HepG2 (cell line): ENCODE measurements at regions not wholly inside any gene's neighbourhood (a gene's known extent, or its start where the extent isn't known, plus 50 kb on each side); places are given as distances from the start of the nearest gene placed in this dataset.

ENCODE experiments used
- ATAC-seq: fragments of 200-7000 bp; cut with Tn5 transposase; 3 replicates; pipeline ENCODE4 v1.9.1; 2020; ENCODE audit warnings: mild to moderate bottlenecking, moderate library complexity
- BruUV-seq: library from RNA; stranded (reverse); fragments of 400-500 nt; replicated peaks from 2 replicates; lab custom pipeline; 2021; lab: Mats Ljungman, UMichigan
- CTCF ChIA-PET: fragments of 300-600 bp; formaldehyde crosslinking; extraction: SDS; loops from one replicate; lab custom pipeline; 2021; ENCODE audit warnings: low total read pairs, inconsistent platforms, low intra/inter-chr PET ratio; lab: Yijun Ruan, JAX
- POLR2A ChIA-PET: fragments of 350-600 bp; sonication (Branson Sonifier 250); formaldehyde crosslinking; loops from one replicate; lab custom pipeline; 2020; ENCODE audit warnings: antibody characterized with exemption, inconsistent platforms; lab: Yijun Ruan, JAX
- DNase-seq: peaks from one replicate; pipeline ENCODE4 v3.0.0-alpha.2; 2015; ENCODE audit warnings: low spot score
- FAIRE-seq: peaks from 3 replicates; lab custom pipeline; 2011; peaks lifted over from hg19 to GRCh38; lab: Jason Lieb, UNC
- H2AFZ ChIP-seq: one replicate; pipeline ENCODE4 v1.6.1; 2011; ENCODE audit warnings: low read length, inconsistent platforms
- H3K27ac ChIP-seq: fragments of 300-600 bp; 3 replicates; pipeline ENCODE4 v1.8.0; 2011; ENCODE audit warnings: mixed run types, mild to moderate bottlenecking, mixed read lengths, low read length, inconsistent platforms; ENCODE audit not compliant: insufficient read depth; ENCODE audit errors: extremely low read length
- H3K27me3 ChIP-seq, 2 experiments: fragments of 200-600 bp in 1 of 2; 2 replicates in 1 of 2; 3 replicates in 1 of 2; pipeline versions ENCODE4 v1.6.0 to v1.8.0; 2011; ENCODE audit warnings: low read length in 2 of 2, mild to moderate bottlenecking in 2 of 2, moderate library complexity in 2 of 2, inconsistent platforms in 1 of 2; ENCODE audit not compliant: insufficient read depth in 2 of 2, control insufficient read depth in 1 of 2
- H3K36me3 ChIP-seq, 2 experiments: fragments of 200-600 bp in 1 of 2; replicated peaks in 1 of 2; 2 replicates in 1 of 2; 3 replicates in 1 of 2; pipeline versions ENCODE4 v1.5.1 to v1.8.0; 2011; ENCODE audit warnings: low read length in 2 of 2, inconsistent platforms in 1 of 2; ENCODE audit not compliant: insufficient read depth in 2 of 2, control insufficient read depth in 1 of 2
- H3K4me1 ChIP-seq: 2 replicates; pipeline ENCODE4 v1.5.1; 2012; ENCODE audit warnings: low read length, inconsistent platforms; ENCODE audit not compliant: insufficient read depth
- H3K4me2 ChIP-seq: 2 replicates; pipeline ENCODE4 v1.6.0; 2011; ENCODE audit warnings: low read depth, low read length, inconsistent platforms
- H3K4me3 ChIP-seq, 3 experiments: fragments of 200-600 bp in 1 of 3; sonication (generic), shearing (Covaris generic) in 1 of 3; replicated peaks in 1 of 3; 2 replicates each; pipeline ENCODE4 v1.5.1; 2011 to 2016; ENCODE audit warnings: low read length in 3 of 3, inconsistent platforms in 2 of 3, low read depth in 2 of 3, mild to moderate bottlenecking in 2 of 3, control low read depth in 1 of 3, mixed read lengths in 1 of 3; ENCODE audit not compliant: insufficient read depth in 1 of 3
- H3K79me2 ChIP-seq: one replicate; pipeline ENCODE4 v1.6.1; 2011; ENCODE audit warnings: low read length, inconsistent platforms; ENCODE audit not compliant: insufficient read depth
- H3K9ac ChIP-seq: 2 replicates; pipeline ENCODE4 v1.6.0; 2011; ENCODE audit warnings: mild to moderate bottlenecking, low read depth, low read length, inconsistent platforms; ENCODE audit not compliant: insufficient read depth
- H3K9me3 ChIP-seq: 2 replicates; pipeline ENCODE4 v1.5.1; 2012; ENCODE audit warnings: mild to moderate bottlenecking, low read length
- H4K20me1 ChIP-seq: 2 replicates; pipeline ENCODE4 v1.6.0; 2011; ENCODE audit warnings: inconsistent platforms, mild to moderate bottlenecking, low read length, moderate library complexity; ENCODE audit not compliant: insufficient read depth
- CENPX ChIP-seq: sonication (generic); formaldehyde crosslinking; IDR thresholded peaks from 2 replicates; pipeline ENCODE4 v1.9.0; 2021; ENCODE audit warnings: mild to moderate bottlenecking, missing genetic modification reagents, moderate library complexity
- HHEX ChIP-seq: IDR thresholded peaks from 2 replicates; pipeline ENCODE4 v1.6.1; 2016; ENCODE audit warnings: control low read depth
- NFATC3 ChIP-seq: sonication (generic); formaldehyde crosslinking; IDR thresholded peaks from 2 replicates; pipeline ENCODE4 v1.5.1; 2020; ENCODE audit warnings: mild to moderate bottlenecking, missing genetic modification reagents
- NR2C2 ChIP-seq: sonication (generic); formaldehyde crosslinking; IDR thresholded peaks from 2 replicates; pipeline ENCODE4 v1.4.0; 2020; ENCODE audit warnings: missing genetic modification reagents, mild to moderate bottlenecking, moderate library complexity, borderline replicate concordance
- ZNF569 ChIP-seq: sonication (generic); formaldehyde crosslinking; IDR thresholded peaks from 2 replicates; pipeline ENCODE4 v1.5.0; 2020; ENCODE audit warnings: mild to moderate bottlenecking, missing genetic modification reagents, moderate library complexity, borderline replicate concordance
- ZNF766 ChIP-seq: sonication (generic); formaldehyde crosslinking; IDR thresholded peaks from 2 replicates; pipeline ENCODE4 v1.5.0; 2020; ENCODE audit warnings: missing genetic modification reagents, borderline replicate concordance
- ZNF816 ChIP-seq: sonication (generic); formaldehyde crosslinking; IDR thresholded peaks from 2 replicates; pipeline ENCODE4 v1.8.0; 2022; ENCODE audit warnings: missing genetic modification reagents, mild to moderate bottlenecking, borderline replicate concordance
- in situ Hi-C: cut with HindIII; loops from 2 replicates; pipeline ENCODE4 v1.10.0; 2017; ENCODE audit warnings: low pct_unique_long_range_greater_than_20kb; ENCODE audit not compliant: extremely low pct_ligation_motif_present
- intact Hi-C: fragments of 100-400 bp; cut with micrococcal nuclease; formaldehyde crosslinking; loops from one replicate; pipeline ENCODE4 v1.10.0; 2022; ENCODE audit not compliant: unreplicated experiment
- TF ChIP-seq, protein P1 (sequence below): sonication (generic); formaldehyde crosslinking; IDR thresholded peaks from 2 replicates; pipeline ENCODE4 v1.8.1; 2023; ENCODE audit warnings: missing genetic modification reagents, mild to moderate bottlenecking, borderline replicate concordance
- TF ChIP-seq, protein P2 (sequence below): sonication (generic); formaldehyde crosslinking; IDR thresholded peaks from 2 replicates; pipeline ENCODE4 v1.5.0; 2020; ENCODE audit warnings: mild to moderate bottlenecking, missing genetic modification reagents

DNA sequence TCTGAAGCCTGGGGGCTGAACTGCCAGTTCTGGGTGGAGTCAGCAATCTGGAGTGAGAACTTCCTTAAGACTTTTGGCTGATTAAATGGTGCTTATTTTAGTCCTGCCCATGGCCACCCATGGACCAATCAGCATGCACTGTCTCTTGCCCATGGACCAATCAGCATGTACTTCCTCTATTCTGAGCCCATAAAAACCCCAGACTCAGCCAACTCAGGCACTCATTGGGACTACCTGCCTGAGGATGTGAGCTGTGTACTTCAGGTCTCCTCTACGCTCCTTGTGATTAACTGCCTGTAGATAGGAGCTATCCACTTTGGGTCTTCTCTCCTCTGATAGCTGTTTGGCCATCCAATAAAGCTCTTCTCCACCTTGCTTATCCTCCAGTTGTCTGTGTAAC lies 342.3 kb upstream of the CCDC179 start (continued):
- no peak for TF ChIP-seq CENPX (CRISPR knock-in tag)

DNA sequence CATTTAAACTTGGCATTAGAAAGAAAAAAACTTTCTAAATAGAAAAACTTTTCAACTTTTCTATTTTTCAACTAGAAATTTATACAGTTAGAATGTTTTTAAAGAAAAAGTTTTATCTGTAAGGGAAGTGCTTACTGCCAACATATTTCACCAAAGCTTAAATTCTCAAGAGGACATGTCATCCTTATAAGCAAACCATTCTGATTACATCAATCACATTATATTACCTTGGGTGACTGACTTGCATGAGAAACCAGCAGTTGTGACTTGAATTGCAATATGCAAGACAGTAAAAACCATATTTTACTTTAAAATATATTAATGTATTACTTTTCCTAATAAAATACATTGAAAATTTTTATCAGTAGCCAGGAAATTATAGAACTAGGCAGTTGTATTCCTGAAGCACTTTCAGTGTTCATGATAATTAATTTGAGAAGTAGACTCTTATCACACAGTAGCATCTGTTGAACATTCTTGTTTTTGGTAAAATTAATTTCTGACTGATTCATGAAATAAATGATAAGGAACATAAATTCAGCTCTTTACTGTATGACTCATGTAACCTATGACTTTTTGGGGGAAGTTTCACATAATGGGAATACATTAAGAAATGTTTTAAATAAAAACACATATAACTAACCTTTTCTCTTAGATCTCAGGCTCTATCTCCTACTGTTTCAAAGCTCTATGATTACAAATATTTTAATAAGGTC lies 345.0 kb upstream of the CCDC179 start:
- ATAC-seq = no peak
- Histone ChIP-seq H3K4me1 (no peaks in the 10 kb centered on the region), H3K9me3 (peaks cover 15% of the 10 kb centered on the region; the same call in 1 of the 2 replicates), H3K27ac (no peak overlapping the region), H3K27me3 (no peaks in the 10 kb centered on the region), H3K9ac (no peak overlapping the region), H2AFZ (no peak overlapping the region), H4K20me1 (no peaks in the 10 kb centered on the region), H3K36me3 (no peaks in the 10 kb centered on the region), H3K4me3 (no peak overlapping the region), H3K4me2 (no peak overlapping the region), H3K79me2 (no peaks in the 10 kb centered on the region)
- in situ Hi-C loops (no loop called here), intact Hi-C loops (no loop called here)
- POLR2A ChIA-PET = no interaction called here
- DNase-seq = no peak
- TF ChIP-seq ZNF569 (CRISPR knock-in tag) (no peak), ZNF766 (CRISPR knock-in tag) (no peak), HHEX (CRISPR knock-in tag) (no peak), NFATC3 (CRISPR knock-in tag) (no peak), ZNF816 (CRISPR knock-in tag) (no peak), NR2C2 (no peak)
- TF ChIP-seq, protein P1, sequence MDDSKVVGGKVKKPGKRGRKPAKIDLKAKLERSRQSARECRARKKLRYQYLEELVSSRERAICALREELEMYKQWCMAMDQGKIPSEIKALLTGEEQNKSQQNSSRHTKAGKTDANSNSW (CRISPR knock-in tag) = no peak
- TF ChIP-seq, protein P2, sequence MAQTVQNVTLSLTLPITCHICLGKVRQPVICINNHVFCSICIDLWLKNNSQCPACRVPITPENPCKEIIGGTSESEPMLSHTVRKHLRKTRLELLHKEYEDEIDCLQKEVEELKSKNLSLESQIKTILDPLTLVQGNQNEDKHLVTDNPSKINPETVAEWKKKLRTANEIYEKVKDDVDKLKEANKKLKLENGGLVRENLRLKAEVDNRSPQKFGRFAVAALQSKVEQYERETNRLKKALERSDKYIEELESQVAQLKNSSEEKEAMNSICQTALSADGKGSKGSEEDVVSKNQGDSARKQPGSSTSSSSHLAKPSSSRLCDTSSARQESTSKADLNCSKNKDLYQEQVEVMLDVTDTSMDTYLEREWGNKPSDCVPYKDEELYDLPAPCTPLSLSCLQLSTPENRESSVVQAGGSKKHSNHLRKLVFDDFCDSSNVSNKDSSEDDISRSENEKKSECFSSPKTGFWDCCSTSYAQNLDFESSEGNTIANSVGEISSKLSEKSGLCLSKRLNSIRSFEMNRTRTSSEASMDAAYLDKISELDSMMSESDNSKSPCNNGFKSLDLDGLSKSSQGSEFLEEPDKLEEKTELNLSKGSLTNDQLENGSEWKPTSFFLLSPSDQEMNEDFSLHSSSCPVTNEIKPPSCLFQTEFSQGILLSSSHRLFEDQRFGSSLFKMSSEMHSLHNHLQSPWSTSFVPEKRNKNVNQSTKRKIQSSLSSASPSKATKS (CRISPR knock-in tag) = no peak
- TF ChIP-seq, all 625 proteins: peak for 0
- BruUV-seq = no TSS peak
- CTCF ChIA-PET = no interaction called here
- FAIRE-seq = no peak
